Left ventricle myocardium inferior (tissue), 1 donor: ENCODE measurements at regions not wholly inside any gene's neighbourhood (a gene's known extent, or its start where the extent isn't known, plus 50 kb on each side); places are given as distances from the start of the nearest gene placed in this dataset.

Experiments used
- DNase-seq: peaks from one replicate; pipeline ENCODE4 v3.0.0-alpha.2; 2020
- H3K27ac ChIP-seq: fragments of 200-600 bp; replicated peaks from 2 replicates; pipeline ENCODE4 v1.8.0; 2021
- H3K27me3 ChIP-seq: fragments of 200-600 bp; 2 replicates; pipeline ENCODE4 v1.8.0; 2021; ENCODE audit warnings: low read depth
- H3K36me3 ChIP-seq: fragments of 200-600 bp; 2 replicates; pipeline ENCODE4 v1.8.0; 2021
- H3K4me1 ChIP-seq: fragments of 200-600 bp; 2 replicates; pipeline ENCODE4 v1.8.0; 2021
- H3K4me3 ChIP-seq: fragments of 200-600 bp; 2 replicates; pipeline ENCODE4 v1.8.0; 2021; ENCODE audit warnings: mild to moderate bottlenecking, moderate library complexity
- H3K9me3 ChIP-seq: fragments of 200-600 bp; replicated peaks from 2 replicates; pipeline ENCODE4 v1.8.0; 2021
- CTCF ChIP-seq: fragments of 200-600 bp; IDR thresholded peaks from 2 replicates; pipeline ENCODE4 v1.8.0; 2021; ENCODE audit warnings: antibody characterized with exemption, mild to moderate bottlenecking, borderline replicate concordance
- intact Hi-C: fragments of 100-400 bp; cut with micrococcal nuclease; formaldehyde crosslinking; loops from one replicate; pipeline ENCODE4 v1.11.0; 2022
- donor health status: DM: no; HTN: yes; CAD: no; lungs with severe emphysema.

- no peak overlapping the region for H3K27ac ChIP-seq
- intact Hi-C loops = no loop called here
- no peak for TF ChIP-seq CTCF
Observed at GRCh38 chr9:17875886-17876285, 297.0 kb downstream of the SH3GL2 start.

GRCh38 chr9:17876687-17877086 is 297.8 kb downstream of the SH3GL2 start:
- Histone ChIP-seq H3K36me3 (no peaks in the 10 kb centered on the region), H3K27me3 (no peaks in the 10 kb centered on the region), H3K4me3 (no peak overlapping the region), H3K9me3 (peaks cover 4% of the 10 kb centered on the region), H3K27ac (no peak overlapping the region), H3K4me1 (no peaks in the 10 kb centered on the region)
- DNase-seq = no peak
- intact Hi-C loops = no loop called here
- TF ChIP-seq CTCF = no peak

More at GRCh38 chr9:17875886-17876285, 297.0 kb downstream of the SH3GL2 start:
- Histone ChIP-seq H3K4me1 (no peaks in the 10 kb centered on the region), H3K36me3 (no peaks in the 10 kb centered on the region), H3K4me3 (no peak overlapping the region), H3K9me3 (peaks cover 4% of the 10 kb centered on the region), H3K27me3 (no peaks in the 10 kb centered on the region)
- DNase-seq = no peak

- intact Hi-C loops = no loop called here
- Histone ChIP-seq H3K9me3 (no peaks in the 10 kb centered on the region), H3K36me3 (no peaks in the 10 kb centered on the region), H3K4me1 (no peaks in the 10 kb centered on the region), H3K27me3 (no peaks in the 10 kb centered on the region), H3K4me3 (no peak overlapping the region), H3K27ac (no peak overlapping the region)
- no peak for TF ChIP-seq CTCF
- DNase-seq = no peak
Observed at GRCh38 chr9:17878810-17879370, 300.0 kb downstream of the SH3GL2 start.

- no peaks in the 10 kb centered on the region for H3K36me3 ChIP-seq
- no peaks in the 10 kb centered on the region for H3K27me3 ChIP-seq
- no peak for TF ChIP-seq CTCF
- no peak for DNase-seq
- no peaks in the 10 kb centered on the region for H3K9me3 ChIP-seq
- H3K4me3 ChIP-seq = no peak overlapping the region
- no peaks in the 10 kb centered on the region for H3K4me1 ChIP-seq
- no peak overlapping the region for H3K27ac ChIP-seq
- intact Hi-C loops = no loop called here
Observed at GRCh38 chr9:17881371-17881770, 302.5 kb downstream of the SH3GL2 start.

GRCh38 chr9:17882688-17883594 is 304.1 kb downstream of the SH3GL2 start:
- Histone ChIP-seq H3K36me3 (no peaks in the 10 kb centered on the region), H3K9me3 (no peaks in the 10 kb centered on the region), H3K27me3 (no peaks in the 10 kb centered on the region), H3K4me3 (no peak overlapping the region), H3K27ac (no peak overlapping the region), H3K4me1 (no peaks in the 10 kb centered on the region)
- DNase-seq = no peak
- TF ChIP-seq CTCF = no peak
- intact Hi-C loops = no loop called here
